ENCODE measurements at regions not wholly inside any gene's neighbourhood (a gene's known extent, or its start where the extent isn't known, plus 50 kb on each side); places are given as distances from the start of the nearest gene placed in this dataset.
"Not testable (repeated sequence)": the region's sequence is repeated elsewhere in the genome, so short reads cannot be mapped to it uniquely, and the experiment has no call there.

GRCh38 chr2:182550234-182550633 is 123.4 kb upstream of the PDE1A start:
- no peak overlapping the region for H3K4me3 ChIP-seq (replicated peaks; ENCODE audit: low read depth, low read length)
- TF ChIP-seq CTCF (IDR thresholded peaks at IDR 0.05; ENCODE audit: low read length, missing control alignments) = no peak
- DNase-seq (ENCODE audit: low read depth) = no peak

GRCh38 chr2:182552232-182552631 is 125.4 kb upstream of the PDE1A start:
- not testable (repeated sequence) for DNase-seq (ENCODE audit: low read depth); H3K4me3 ChIP-seq (replicated peaks; ENCODE audit: low read depth, low read length)

GRCh38 chr2:182552785-182553184 is 125.9 kb upstream of the PDE1A start:
- H3K4me3 ChIP-seq (replicated peaks; ENCODE audit: low read depth, low read length); DNase-seq (ENCODE audit: low read depth): not testable (repeated sequence)

- no peak for DNase-seq (ENCODE audit: low read depth)
- TF ChIP-seq CTCF (IDR thresholded peaks at IDR 0.05; ENCODE audit: low read length, missing control alignments) = no peak
Observed at GRCh38 chr2:182553483-182553882, 126.6 kb upstream of the PDE1A start.

GRCh38 chr2:182554950-182555349 is 128.1 kb upstream of the PDE1A start:
- H3K4me3 ChIP-seq (replicated peaks; ENCODE audit: low read depth, low read length) = no peak overlapping the region
- no peak for TF ChIP-seq CTCF (IDR thresholded peaks at IDR 0.05; ENCODE audit: low read length, missing control alignments)

More at GRCh38 chr2:182553483-182553882, 126.6 kb upstream of the PDE1A start:
- H3K4me3 ChIP-seq (replicated peaks; ENCODE audit: low read depth, low read length) = no peak overlapping the region

GRCh38 chr2:182558564-182558963 is 131.7 kb upstream of the PDE1A start:
- H3K4me3 ChIP-seq (replicated peaks; ENCODE audit: low read depth, low read length) = no peak overlapping the region
- TF ChIP-seq CTCF (IDR thresholded peaks at IDR 0.05; ENCODE audit: low read length, missing control alignments) = no peak
- no peak for DNase-seq (ENCODE audit: low read depth)

More at GRCh38 chr2:182554950-182555349, 128.1 kb upstream of the PDE1A start:
- no peak for DNase-seq (ENCODE audit: low read depth)

- no peak overlapping the region for H3K4me3 ChIP-seq (replicated peaks; ENCODE audit: low read depth, low read length)
- DNase-seq (ENCODE audit: low read depth) = peak; percentile 8
- TF ChIP-seq CTCF (IDR thresholded peaks at IDR 0.05; ENCODE audit: low read length, missing control alignments) = no peak
Observed at GRCh38 chr2:182559623-182560022, 132.8 kb upstream of the PDE1A start.

GRCh38 chr2:182565911-182566567 is 139.2 kb upstream of the PDE1A start:
- no peak overlapping the region for H3K4me3 ChIP-seq (replicated peaks; ENCODE audit: low read depth, low read length)
- TF ChIP-seq CTCF (IDR thresholded peaks at IDR 0.05; ENCODE audit: low read length, missing control alignments) = no peak
- no peak for DNase-seq (ENCODE audit: low read depth)

All from fibroblast of pulmonary artery (primary cell).